GM12891 (cell line): ENCODE measurements at regions not wholly inside any gene's neighbourhood (a gene's known extent, or its start where the extent isn't known, plus 50 kb on each side); places are given as distances from the start of the nearest gene placed in this dataset.

Source experiments
- POLR2A ChIP-seq: IDR thresholded peaks from 2 replicates; pipeline ENCODE4 v1.6.1; 2011; ENCODE audit warnings: low read depth, low read length, control low read depth
- POLR2AphosphoS5 ChIP-seq: IDR thresholded peaks from 2 replicates; pipeline ENCODE4 v1.6.1; 2011; ENCODE audit warnings: low read depth, low read length, control low read depth

DNA sequence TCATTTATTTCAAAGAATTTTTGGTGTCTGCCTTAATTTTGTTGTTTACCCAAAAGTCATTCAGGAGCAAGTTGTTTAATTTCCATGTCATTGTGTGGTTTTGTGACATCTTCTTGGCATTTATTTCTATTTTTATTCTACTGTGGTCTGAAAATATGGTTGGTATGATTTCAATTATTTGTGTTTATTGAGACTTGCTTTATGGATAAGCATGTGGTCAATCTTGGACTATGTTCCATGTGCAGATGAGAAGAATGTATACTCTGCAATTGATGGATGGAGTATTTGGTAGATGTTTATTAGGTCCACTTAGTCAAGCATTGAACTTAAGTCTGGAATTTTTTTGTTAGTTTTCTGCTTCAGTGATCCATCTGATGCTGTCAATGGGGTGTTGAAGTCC, 383.0 kb downstream of the PMP22 start:
- TF ChIP-seq POLR2AphosphoS5 (no peak), POLR2A (no peak)
